ENCODE measurements at regions not wholly inside any gene's neighbourhood (a gene's known extent, or its start where the extent isn't known, plus 50 kb on each side); places are given as distances from the start of the nearest gene placed in this dataset.

DNA sequence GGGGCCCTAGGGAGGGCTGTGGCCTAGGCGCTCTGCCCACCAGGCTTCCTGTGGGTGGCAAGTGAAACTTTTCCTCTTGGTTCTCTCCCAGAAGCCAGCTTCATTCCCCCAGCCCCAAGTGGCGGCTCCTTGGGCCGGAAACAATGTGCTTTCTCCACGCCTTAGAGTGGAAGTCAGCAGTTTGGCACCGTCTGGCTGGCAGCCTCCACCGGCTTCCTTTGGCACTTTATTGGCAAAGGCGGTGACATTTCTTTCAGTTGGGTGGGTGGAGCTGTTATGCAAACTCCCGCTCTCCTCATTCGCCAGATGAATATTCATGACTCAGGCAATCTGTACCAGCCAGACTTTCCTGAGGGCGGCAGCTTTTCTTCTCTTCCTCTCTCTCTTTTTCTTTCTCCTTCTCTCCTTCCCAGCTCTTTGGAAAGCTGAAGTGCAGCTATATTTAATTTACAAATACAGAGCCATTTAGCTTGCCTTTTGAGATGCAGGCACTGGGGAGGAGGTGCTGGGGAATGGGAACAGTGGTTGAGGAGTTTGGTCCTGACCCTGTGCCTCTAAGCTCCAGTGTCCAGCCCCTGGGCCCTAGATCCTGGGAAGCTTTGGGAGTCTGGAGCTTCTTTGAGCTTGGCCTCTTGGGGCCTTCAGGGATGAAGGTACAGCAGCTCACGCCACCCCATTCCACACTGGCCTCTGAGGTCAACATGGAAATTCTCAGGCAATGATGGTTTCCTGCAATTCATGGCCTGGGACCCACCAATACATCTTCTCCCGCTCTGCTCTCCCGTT is 67.8 kb upstream of the POU3F1 start:
- H3K4me3 ChIP-seq (ENCODE audit: low read depth, low read length): no peak overlapping the region
- in situ Hi-C loops (cut with HindIII; ENCODE audit: low sequenced_read_pairs): no loop called here
- TF ChIP-seq, protein P1, sequence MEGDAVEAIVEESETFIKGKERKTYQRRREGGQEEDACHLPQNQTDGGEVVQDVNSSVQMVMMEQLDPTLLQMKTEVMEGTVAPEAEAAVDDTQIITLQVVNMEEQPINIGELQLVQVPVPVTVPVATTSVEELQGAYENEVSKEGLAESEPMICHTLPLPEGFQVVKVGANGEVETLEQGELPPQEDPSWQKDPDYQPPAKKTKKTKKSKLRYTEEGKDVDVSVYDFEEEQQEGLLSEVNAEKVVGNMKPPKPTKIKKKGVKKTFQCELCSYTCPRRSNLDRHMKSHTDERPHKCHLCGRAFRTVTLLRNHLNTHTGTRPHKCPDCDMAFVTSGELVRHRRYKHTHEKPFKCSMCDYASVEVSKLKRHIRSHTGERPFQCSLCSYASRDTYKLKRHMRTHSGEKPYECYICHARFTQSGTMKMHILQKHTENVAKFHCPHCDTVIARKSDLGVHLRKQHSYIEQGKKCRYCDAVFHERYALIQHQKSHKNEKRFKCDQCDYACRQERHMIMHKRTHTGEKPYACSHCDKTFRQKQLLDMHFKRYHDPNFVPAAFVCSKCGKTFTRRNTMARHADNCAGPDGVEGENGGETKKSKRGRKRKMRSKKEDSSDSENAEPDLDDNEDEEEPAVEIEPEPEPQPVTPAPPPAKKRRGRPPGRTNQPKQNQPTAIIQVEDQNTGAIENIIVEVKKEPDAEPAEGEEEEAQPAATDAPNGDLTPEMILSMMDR (IDR thresholded peaks at IDR 0.05; ENCODE audit: low read depth, low read length): no peak
- no peak for DNase-seq (ENCODE audit: low read depth, low spot score)

DNA sequence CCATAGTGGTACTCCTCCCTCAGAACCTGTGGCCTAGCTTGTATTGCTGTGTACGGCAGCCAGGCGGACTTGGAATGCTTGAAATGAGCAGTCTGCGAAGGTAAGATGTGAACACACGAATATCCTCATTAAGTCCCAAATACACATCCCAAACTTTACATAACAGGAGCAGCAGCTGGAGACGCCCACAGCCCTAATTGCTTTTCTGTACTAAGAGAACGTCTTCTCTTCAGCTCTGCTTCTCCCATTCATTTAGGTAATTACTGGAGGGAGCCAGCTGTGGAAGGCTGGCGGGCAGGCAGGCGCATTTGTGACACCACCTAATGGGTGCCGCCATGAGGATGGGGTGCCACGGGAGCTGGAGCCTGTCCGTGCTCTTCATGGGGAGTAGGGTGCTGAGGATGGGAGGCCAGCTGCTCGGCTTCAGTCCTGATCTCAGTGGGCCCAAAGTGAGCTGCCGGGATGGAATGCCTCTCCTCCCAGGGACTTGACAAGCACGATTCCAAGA is 66.6 kb upstream of the POU3F1 start:
- TF ChIP-seq, protein P1 (IDR thresholded peaks at IDR 0.05; ENCODE audit: low read depth, low read length): no peak
- H3K4me3 ChIP-seq (ENCODE audit: low read depth, low read length): no peak overlapping the region
- in situ Hi-C loops (cut with HindIII; ENCODE audit: low sequenced_read_pairs): no loop called here
- no peak for DNase-seq (ENCODE audit: low read depth, low spot score)

DNA sequence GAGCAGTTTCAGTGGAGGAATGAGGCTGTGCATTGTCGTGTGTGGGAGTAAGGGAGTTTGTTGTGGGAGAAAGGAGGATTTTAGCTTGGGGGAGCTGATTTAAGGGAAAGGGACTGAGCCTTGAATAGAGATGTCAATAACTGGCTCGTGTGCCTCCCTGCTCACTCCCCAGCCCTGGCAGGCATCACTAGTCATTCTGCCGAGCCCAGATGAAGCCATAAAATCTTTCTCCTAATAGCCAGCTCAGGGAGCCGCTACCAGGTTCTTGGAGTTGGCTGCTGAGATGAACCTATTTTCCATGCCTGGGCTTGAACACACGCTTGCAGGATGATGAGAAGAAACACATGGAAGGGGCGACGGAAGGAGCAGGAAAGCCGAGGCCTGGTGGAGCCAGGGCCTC is 65.0 kb upstream of the POU3F1 start:
- in situ Hi-C loops (cut with HindIII; ENCODE audit: low sequenced_read_pairs): no loop called here
- TF ChIP-seq, protein P1 (IDR thresholded peaks at IDR 0.05; ENCODE audit: low read depth, low read length): no peak
- H3K4me3 ChIP-seq (ENCODE audit: low read depth, low read length): no peak overlapping the region
- DNase-seq (ENCODE audit: low read depth, low spot score): no peak

DNA sequence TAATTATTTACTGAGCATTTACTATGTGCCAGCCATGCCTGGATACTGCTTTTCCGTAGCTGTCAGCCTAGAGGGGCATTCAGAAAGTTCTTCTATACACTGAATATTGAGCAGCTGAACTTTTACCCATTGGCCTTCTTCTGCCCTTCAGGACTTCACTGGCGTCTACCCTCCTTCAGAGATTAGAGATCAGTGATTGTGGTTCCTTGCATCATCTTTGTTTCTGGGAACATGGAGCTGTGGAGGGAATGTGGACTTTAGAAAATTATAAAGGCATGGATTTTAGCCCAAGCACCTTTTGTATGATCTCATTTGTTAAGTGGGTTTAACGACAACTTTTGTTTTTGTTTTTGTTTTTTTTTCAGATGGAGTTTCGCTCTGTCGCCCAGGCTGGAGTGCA is 58.7 kb upstream of the POU3F1 start:
- in situ Hi-C loops (cut with HindIII; ENCODE audit: low sequenced_read_pairs): no loop called here
- no peak for DNase-seq (ENCODE audit: low read depth, low spot score)
- TF ChIP-seq, protein P1 (IDR thresholded peaks at IDR 0.05; ENCODE audit: low read depth, low read length): no peak
- H3K4me3 ChIP-seq (ENCODE audit: low read depth, low read length): no peak overlapping the region

DNA sequence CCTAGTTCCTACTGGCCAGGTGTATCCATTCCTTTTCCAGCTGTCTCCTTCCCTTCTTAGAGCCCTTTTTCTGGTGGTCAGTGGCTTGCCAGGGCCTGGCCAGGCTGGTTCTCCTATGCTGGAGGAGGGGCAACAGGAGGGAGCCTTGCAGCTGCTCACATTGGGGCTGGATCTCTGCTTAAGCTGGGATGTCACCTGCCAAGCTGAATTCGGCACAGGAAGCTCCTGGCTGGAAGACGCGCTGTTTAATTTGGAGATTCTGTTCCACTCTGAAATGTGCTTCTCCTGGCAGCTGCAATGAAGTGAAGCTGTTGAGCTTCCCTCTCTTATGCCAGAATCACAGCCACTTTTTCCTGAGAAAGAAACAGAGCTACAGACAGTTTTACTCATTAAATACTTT is 56.0 kb upstream of the POU3F1 start:
- H3K4me3 ChIP-seq (ENCODE audit: low read depth, low read length): no peak overlapping the region
- in situ Hi-C loops (cut with HindIII; ENCODE audit: low sequenced_read_pairs): no loop called here
- DNase-seq (ENCODE audit: low read depth, low spot score): no peak
- TF ChIP-seq, protein P1 (IDR thresholded peaks at IDR 0.05; ENCODE audit: low read depth, low read length): no peak

DNA sequence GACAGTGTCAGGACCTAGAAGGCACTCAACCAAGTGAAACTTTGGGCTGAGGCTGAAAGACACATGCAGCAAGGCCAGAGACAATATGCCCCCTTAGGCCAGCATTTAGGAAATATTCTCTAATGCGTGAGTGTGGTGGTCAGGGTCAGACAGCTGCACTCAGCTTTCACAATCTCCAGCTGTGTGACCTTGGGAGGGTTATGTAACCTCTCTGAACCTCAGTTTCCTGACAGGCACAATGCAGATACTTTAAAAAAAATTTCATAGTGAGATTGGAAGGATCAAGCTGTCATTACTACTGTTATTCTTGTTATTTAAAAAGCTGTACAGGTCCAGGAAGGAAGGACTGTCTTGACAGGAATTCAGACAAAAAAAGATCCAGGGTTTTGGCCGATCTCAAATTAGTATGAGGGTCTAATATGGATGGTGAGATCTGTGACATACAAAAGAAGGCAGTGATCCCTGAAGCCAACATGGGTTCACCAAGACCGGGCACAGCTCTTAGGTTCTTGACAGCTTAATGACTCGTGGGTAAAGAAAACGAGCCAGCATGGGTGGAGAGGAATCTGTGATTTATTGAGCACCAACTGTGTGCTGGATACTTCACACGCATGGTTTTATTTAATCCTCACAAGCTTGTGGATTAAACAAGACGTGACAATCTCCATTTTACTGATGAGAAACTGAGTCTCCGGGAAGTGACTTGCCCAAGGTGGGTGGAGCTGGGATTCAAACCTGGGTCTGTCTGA is 54.6 kb upstream of the POU3F1 start:
- H3K4me3 ChIP-seq (ENCODE audit: low read depth, low read length): no peak overlapping the region
- TF ChIP-seq, protein P1 (IDR thresholded peaks at IDR 0.05; ENCODE audit: low read depth, low read length): no peak
- no peak for DNase-seq (ENCODE audit: low read depth, low spot score)
- in situ Hi-C loops (cut with HindIII; ENCODE audit: low sequenced_read_pairs): no loop called here

Measured in astrocyte of the spinal cord (primary cell).